ENCODE measurements at regions not wholly inside any gene's neighbourhood (a gene's known extent, or its start where the extent isn't known, plus 50 kb on each side); places are given as distances from the start of the nearest gene placed in this dataset.

GRCh38 chr6:14642842-14643241 lies 525.3 kb downstream of the CD83 start:
- H3K4me1 ChIP-seq (ENCODE audit: insufficient read depth, low read length, poor library complexity, severe bottlenecking) = peaks cover 23% of the 10 kb centered on the region
- ChIA-PET CTCF (ENCODE audit: unreplicated experiment) (no interaction called here), POLR2A (interaction anchor here (0.6 kb wide), 1 partner anchor 257 kb away, joined by 4 read pairs; no protein-coding TSS in a partner anchor)
- H3K27ac ChIP-seq (ENCODE audit: low read depth, low read length, poor library complexity, severe bottlenecking) = no peak overlapping the region
- H4K20me1 ChIP-seq (ENCODE audit: insufficient read depth, low read length) = no peaks in the 10 kb centered on the region
- H3K4me3 ChIP-seq (ENCODE audit: low read depth, low read length, poor library complexity, severe bottlenecking) = no peak overlapping the region
- no peak for TF ChIP-seq EZH2phosphoT487 (IDR thresholded peaks at IDR 0.05; ENCODE audit: borderline replicate concordance, low read depth, low read length)
- no peak overlapping the region for H3K4me2 ChIP-seq (ENCODE audit: low read length)
- intact Hi-C loops (cut with micrococcal nuclease; ENCODE audit: unreplicated experiment) = no loop called here
- no peaks in the 10 kb centered on the region for H3K9me2 ChIP-seq (ENCODE audit: insufficient read depth, low read length)
- no peak for DNase-seq (ENCODE audit: low spot score)
- peaks cover 14% of the 10 kb centered on the region; the same call in 1 of the 2 replicates for H3K9me3 ChIP-seq (ENCODE audit: low read length)
- BruUV-seq (replicated peaks) = no TSS peak
- H3K36me3 ChIP-seq (ENCODE audit: insufficient read depth, low read length) = no peaks in the 10 kb centered on the region; the same call in 1 of the 2 replicates
- no peak overlapping the region for H2AFZ ChIP-seq (ENCODE audit: low read length)
- H3K79me2 ChIP-seq (ENCODE audit: insufficient read depth, low read depth, low read length) = no peaks in the 10 kb centered on the region

GRCh38 chr6:14644381-14644780 lies 526.8 kb downstream of the CD83 start:
- intact Hi-C loops (cut with micrococcal nuclease; ENCODE audit: unreplicated experiment) = no loop called here
- Histone ChIP-seq H3K4me1 (ENCODE audit: insufficient read depth, low read length, poor library complexity, severe bottlenecking) (peaks cover 14% of the 10 kb centered on the region), H3K27ac (ENCODE audit: low read depth, low read length, poor library complexity, severe bottlenecking) (no peak overlapping the region), H3K4me2 (ENCODE audit: low read length) (no peak overlapping the region), H3K36me3 (ENCODE audit: insufficient read depth, low read length) (no peaks in the 10 kb centered on the region), H4K20me1 (ENCODE audit: insufficient read depth, low read length) (no peaks in the 10 kb centered on the region), H3K9me3 (ENCODE audit: low read length) (no peaks in the 10 kb centered on the region), H3K9me2 (ENCODE audit: insufficient read depth, low read length) (no peaks in the 10 kb centered on the region), H3K4me3 (ENCODE audit: low read depth, low read length, poor library complexity, severe bottlenecking) (no peak overlapping the region), H3K79me2 (ENCODE audit: insufficient read depth, low read depth, low read length) (no peaks in the 10 kb centered on the region), H2AFZ (ENCODE audit: low read length) (no peak overlapping the region)
- DNase-seq (ENCODE audit: low spot score) = no peak
- POLR2A ChIA-PET = interaction anchor here (0.6 kb wide), 1 partner anchor 56 kb away, joined by 3 read pairs; no protein-coding TSS in a partner anchor
- CTCF ChIA-PET (ENCODE audit: unreplicated experiment) = no interaction called here
- TF ChIP-seq EZH2phosphoT487 (IDR thresholded peaks at IDR 0.05; ENCODE audit: borderline replicate concordance, low read depth, low read length) = no peak
- TF ChIP-seq, protein P1, sequence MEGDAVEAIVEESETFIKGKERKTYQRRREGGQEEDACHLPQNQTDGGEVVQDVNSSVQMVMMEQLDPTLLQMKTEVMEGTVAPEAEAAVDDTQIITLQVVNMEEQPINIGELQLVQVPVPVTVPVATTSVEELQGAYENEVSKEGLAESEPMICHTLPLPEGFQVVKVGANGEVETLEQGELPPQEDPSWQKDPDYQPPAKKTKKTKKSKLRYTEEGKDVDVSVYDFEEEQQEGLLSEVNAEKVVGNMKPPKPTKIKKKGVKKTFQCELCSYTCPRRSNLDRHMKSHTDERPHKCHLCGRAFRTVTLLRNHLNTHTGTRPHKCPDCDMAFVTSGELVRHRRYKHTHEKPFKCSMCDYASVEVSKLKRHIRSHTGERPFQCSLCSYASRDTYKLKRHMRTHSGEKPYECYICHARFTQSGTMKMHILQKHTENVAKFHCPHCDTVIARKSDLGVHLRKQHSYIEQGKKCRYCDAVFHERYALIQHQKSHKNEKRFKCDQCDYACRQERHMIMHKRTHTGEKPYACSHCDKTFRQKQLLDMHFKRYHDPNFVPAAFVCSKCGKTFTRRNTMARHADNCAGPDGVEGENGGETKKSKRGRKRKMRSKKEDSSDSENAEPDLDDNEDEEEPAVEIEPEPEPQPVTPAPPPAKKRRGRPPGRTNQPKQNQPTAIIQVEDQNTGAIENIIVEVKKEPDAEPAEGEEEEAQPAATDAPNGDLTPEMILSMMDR (conservative IDR thresholded peaks at IDR 0.05; ENCODE audit: low read length) = no peak
- no TSS peak for BruUV-seq (replicated peaks)

DNA sequence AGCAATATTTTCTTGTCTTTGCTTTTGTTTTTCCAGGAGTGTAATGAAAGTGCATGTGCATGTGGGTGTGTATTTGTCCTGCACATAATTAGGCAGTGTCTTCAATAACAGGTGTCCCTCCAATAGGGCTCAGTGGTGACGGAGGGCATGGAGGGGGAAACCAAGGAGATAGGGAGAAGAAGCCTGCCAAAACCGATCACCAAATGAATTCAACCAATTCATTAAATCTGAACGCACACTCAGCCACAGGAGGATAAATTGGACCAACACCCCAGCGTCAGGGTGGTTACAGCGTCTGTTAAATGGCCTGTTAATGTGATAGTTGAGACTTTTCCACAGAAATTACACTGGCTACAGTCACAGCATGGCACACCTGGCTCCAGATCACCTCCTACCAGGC lies 527.6 kb downstream of the CD83 start:
- no peak for TF ChIP-seq EZH2phosphoT487 (IDR thresholded peaks at IDR 0.05; ENCODE audit: borderline replicate concordance, low read depth, low read length)
- TF ChIP-seq, protein P1 (conservative IDR thresholded peaks at IDR 0.05; ENCODE audit: low read length) = no peak
- Histone ChIP-seq H3K4me2 (ENCODE audit: low read length) (no peak overlapping the region), H3K27ac (ENCODE audit: low read depth, low read length, poor library complexity, severe bottlenecking) (no peak overlapping the region), H4K20me1 (ENCODE audit: insufficient read depth, low read length) (no peaks in the 10 kb centered on the region), H2AFZ (ENCODE audit: low read length) (no peak overlapping the region), H3K4me3 (ENCODE audit: low read depth, low read length, poor library complexity, severe bottlenecking) (no peak overlapping the region), H3K9me3 (ENCODE audit: low read length) (no peaks in the 10 kb centered on the region), H3K36me3 (ENCODE audit: insufficient read depth, low read length) (no peaks in the 10 kb centered on the region), H3K79me2 (ENCODE audit: insufficient read depth, low read depth, low read length) (no peaks in the 10 kb centered on the region), H3K4me1 (ENCODE audit: insufficient read depth, low read length, poor library complexity, severe bottlenecking) (peaks cover 5% of the 10 kb centered on the region), H3K9me2 (ENCODE audit: insufficient read depth, low read length) (no peaks in the 10 kb centered on the region)
- DNase-seq (ENCODE audit: low spot score) = no peak
- intact Hi-C loops (cut with micrococcal nuclease; ENCODE audit: unreplicated experiment) = no loop called here
- BruUV-seq (replicated peaks) = no TSS peak
- POLR2A ChIA-PET = interaction anchor here (0.6 kb wide), 2 partner anchors 21 to 357 kb away, joined by 3 read pairs; no protein-coding TSS in a partner anchor
- CTCF ChIA-PET (ENCODE audit: unreplicated experiment) = no interaction called here
